Aorta (tissue), 5 donors: ENCODE measurements at regions not wholly inside any gene's neighbourhood (a gene's known extent, or its start where the extent isn't known, plus 50 kb on each side); places are given as distances from the start of the nearest gene placed in this dataset.
"Not testable (repeated sequence)": the region's sequence is repeated elsewhere in the genome, so short reads cannot be mapped to it uniquely, and the experiment has no call there.

Experiments
- ATAC-seq: fragments of 200-7000 bp; cut with Tn5 transposase; one replicate; pipeline ENCODE4 v1.9.1; 2022; ENCODE audit warnings: moderate library complexity; ENCODE audit not compliant: low FRiP score
- DNase-seq, 2 donors: peaks; one replicate each; pipeline ENCODE4 v3.0.0-alpha.2; 2020
- H3K27ac ChIP-seq, 2 donors: one replicate each; pipeline ENCODE4 v1.5.1; 2013; ENCODE audit warnings: low read length in 2 of 2, mild to moderate bottlenecking in 2 of 2, moderate library complexity in 2 of 2, control low read depth in 1 of 2, inconsistent platforms in 1 of 2, low read depth in 1 of 2
- H3K27me3 ChIP-seq, 2 donors: one replicate each; pipeline ENCODE4 v1.6.1; 2013; ENCODE audit warnings: control low read depth in 1 of 2, low read length in 1 of 2, mild to moderate bottlenecking in 1 of 2, moderate library complexity in 1 of 2; ENCODE audit not compliant: insufficient read depth in 2 of 2, control insufficient read depth in 1 of 2
- H3K36me3 ChIP-seq, 2 donors: one replicate each; pipeline ENCODE4 v1.6.1; 2013; ENCODE audit warnings: control low read depth in 1 of 2, low read length in 1 of 2, mild to moderate bottlenecking in 1 of 2; ENCODE audit not compliant: insufficient read depth in 2 of 2, control insufficient read depth in 1 of 2
- H3K4me1 ChIP-seq, 2 donors: one replicate each; pipeline ENCODE4 v1.6.1; 2013; ENCODE audit warnings: low read length in 2 of 2, control low read depth in 1 of 2, mild to moderate bottlenecking in 1 of 2, moderate library complexity in 1 of 2; ENCODE audit not compliant: insufficient read depth in 2 of 2, control insufficient read depth in 1 of 2
- H3K4me3 ChIP-seq, 2 donors: one replicate each; pipeline ENCODE4 v1.5.1; 2013; ENCODE audit warnings: low read length in 2 of 2, control low read depth in 1 of 2, mild to moderate bottlenecking in 1 of 2
- H3K9me3 ChIP-seq: one replicate; pipeline ENCODE4 v1.6.1; 2013; ENCODE audit warnings: mild to moderate bottlenecking, low read length; ENCODE audit not compliant: control insufficient read depth
- WGBS, 2 donors: extraction: QIAGEN DNeasy Blood & Tissue Kit; methylation state at CpG; one replicate each; pipeline ENCODE4 v1.1.7; 2013; 5-methylcytosine and 5-hydroxymethylcytosine counted together
- intact Hi-C, 2 donors: fragments of 100-400 bp; cut with DNase I; formaldehyde crosslinking; loops; one replicate each; pipeline versions ENCODE4 v1.14.2 to v1.15.0; 2022
- donor health status: healthy with polysubstance abuse.
- donor health status: Bipolar disorder and iron deficiency.
- donor health status: DM: no; HTN: no; CAD: no.
- donor health status: DM: no; HTN: no; CAD: no.
- donor health status: DM: yes; HTN: yes; CAD: no.

- DNase-seq, ATAC-seq, H3K27ac ChIP-seq, H3K36me3 ChIP-seq, H3K4me3 ChIP-seq, intact Hi-C loops, H3K27me3 ChIP-seq, H3K9me3 ChIP-seq, H3K4me1 ChIP-seq: not testable (repeated sequence)
- WGBS, 2 donors, result no CpG with 5 or more reads among the region's 8 CpGs
Measured at GRCh38 chr16:22596445-22597045, 85.9 kb downstream of the NPIPB5 start.

- H3K36me3 ChIP-seq, intact Hi-C loops, H3K9me3 ChIP-seq, H3K27ac ChIP-seq, ATAC-seq, H3K4me1 ChIP-seq, H3K4me3 ChIP-seq, DNase-seq, H3K27me3 ChIP-seq: not testable (repeated sequence)
- 90 to 92% methylated on average over 5 of the region's 11 CpGs for WGBS, 2 donors
Measured at GRCh38 chr16:22603744-22604143, 93.1 kb downstream of the NPIPB5 start.

DNA sequence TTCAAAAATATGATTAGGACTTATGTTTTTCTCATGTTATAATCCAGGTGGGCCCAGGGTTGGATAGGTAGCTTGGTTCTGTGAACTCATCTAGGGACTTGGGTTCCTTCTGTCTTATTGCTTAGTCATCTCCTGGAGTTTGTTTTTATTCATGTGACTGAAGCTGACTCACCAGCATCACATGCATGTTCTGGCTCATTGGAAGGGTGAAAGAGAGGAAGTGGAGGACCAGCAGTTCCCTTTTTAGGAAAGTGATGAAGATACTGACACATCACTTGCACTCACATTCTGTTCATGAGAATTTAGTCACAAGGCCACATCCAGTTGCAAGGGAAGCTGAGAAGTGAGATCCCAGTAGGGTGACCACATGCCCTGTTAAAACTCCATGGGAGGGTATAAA lies 95.9 kb downstream of the NPIPB5 start:
- H3K36me3 ChIP-seq, H3K4me3 ChIP-seq, H3K4me1 ChIP-seq, H3K9me3 ChIP-seq, DNase-seq, intact Hi-C loops, H3K27me3 ChIP-seq, H3K27ac ChIP-seq: not testable (repeated sequence)
- peak; percentile 75 for ATAC-seq

DNA sequence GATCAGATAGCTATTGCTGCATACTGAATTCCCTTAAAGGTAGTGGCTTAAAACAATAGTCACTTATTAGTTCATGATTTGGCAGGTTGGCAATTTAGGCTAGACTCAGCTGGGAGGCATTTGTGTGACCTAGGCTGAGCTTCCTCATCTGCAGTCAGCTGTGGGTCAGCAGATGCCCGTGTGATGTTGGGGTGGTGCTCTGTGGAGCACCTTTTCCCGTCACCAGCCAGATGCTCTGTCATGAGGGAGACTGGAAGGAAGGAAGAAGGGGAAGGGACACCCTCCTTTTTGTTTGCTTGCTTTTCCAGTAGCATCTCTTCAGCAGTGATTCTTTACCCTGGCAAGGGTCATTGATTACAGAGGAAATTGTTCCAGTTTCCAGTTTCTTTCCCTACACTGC lies 99.1 kb downstream of the NPIPB5 start:
- intact Hi-C loops, ATAC-seq: not testable (repeated sequence)

GRCh38 chr16:22611128-22611527 lies 100.4 kb downstream of the NPIPB5 start:
- WGBS, 2 donors, result 81 to 89% methylated on average over 4 of the region's 4 CpGs

More for the DNA sequence above, 99.1 kb downstream of the NPIPB5 start:
- H3K36me3 ChIP-seq, H3K4me1 ChIP-seq, H3K9me3 ChIP-seq, H3K4me3 ChIP-seq, H3K27ac ChIP-seq, H3K27me3 ChIP-seq, DNase-seq: not testable (repeated sequence)
- WGBS, 2 donors, result 55% methylated on average over 1 of the region's 2 CpGs; no CpG with 5 or more reads in 1 of the 2 donors

DNA sequence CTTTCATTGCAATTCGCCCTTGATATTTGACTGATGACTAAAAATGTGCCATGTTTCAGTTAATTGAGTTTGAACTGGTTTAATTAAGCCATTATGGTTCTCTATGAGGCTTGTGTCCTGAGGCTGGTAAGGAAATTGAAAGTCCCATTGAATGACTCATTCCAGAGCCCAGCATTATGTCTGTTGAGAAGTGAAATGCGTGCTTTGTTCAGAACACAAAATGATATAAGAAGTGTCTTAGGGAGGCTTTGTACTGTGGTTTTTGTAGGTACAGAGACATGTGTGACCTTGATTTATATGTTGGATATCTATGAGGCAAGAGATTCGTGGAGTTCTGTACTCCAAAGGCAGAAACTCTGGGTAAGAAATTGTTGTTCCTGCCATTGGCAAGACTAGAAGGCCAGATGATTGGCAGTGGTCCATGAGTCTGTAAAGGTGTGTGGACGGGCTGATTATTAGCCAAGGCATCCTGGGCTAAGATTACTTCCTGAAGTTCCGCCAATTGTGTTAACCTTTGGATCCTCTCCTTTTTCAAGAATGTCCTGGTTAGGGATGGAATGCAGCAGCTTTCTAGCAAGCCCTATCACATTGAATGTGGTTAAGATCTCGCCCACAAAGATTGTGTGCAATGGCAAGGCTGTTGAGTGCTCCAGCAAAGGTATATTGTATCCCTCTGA lies 103.7 kb downstream of the NPIPB5 start:
- Histone ChIP-seq H3K27ac (no peak overlapping the region), H3K27me3 (peaks cover 0 to 3% of the 10 kb centered on the region in 2 donors), H3K9me3 (peaks cover 7% of the 10 kb centered on the region), H3K36me3 (no peaks in the 10 kb centered on the region), H3K4me1 (no peaks in the 10 kb centered on the region), H3K4me3 (no peak overlapping the region)
- DNase-seq (no peak), ATAC-seq (no peak)
- intact Hi-C loops, result no loop called here
- WGBS, 2 donors, result 78% methylated on average over 6 of the region's 6 CpGs

More at GRCh38 chr16:22611128-22611527, 100.4 kb downstream of the NPIPB5 start:
- H3K36me3 ChIP-seq, ATAC-seq, H3K9me3 ChIP-seq, H3K4me1 ChIP-seq, H3K27ac ChIP-seq, H3K4me3 ChIP-seq, H3K27me3 ChIP-seq, DNase-seq, intact Hi-C loops: not testable (repeated sequence)

DNA sequence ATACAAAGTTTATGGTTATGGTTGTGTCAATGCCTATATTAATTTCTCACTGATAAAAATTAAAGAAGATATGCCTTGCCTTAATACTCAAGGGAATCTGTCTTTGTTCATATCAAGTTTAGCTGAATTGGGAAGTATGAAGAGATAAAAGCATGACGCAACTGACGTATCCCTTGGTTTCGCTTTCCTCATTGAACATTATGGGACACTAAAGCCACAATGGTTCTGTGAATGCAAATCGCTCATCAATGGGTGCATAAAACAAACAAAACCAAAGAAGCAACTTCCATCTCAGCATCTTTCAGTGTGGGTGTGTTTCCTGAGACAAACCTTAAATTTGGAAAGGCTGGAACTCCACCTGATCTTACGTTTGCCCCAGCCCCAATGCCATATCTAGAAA lies 108.2 kb downstream of the NPIPB5 start:
- peaks cover 5% of the 10 kb centered on the region for H3K9me3 ChIP-seq
- H3K27ac ChIP-seq, result no peak overlapping the region
- no peak for ATAC-seq
- DNase-seq, result no peak
- H3K36me3 ChIP-seq, result no peaks in the 10 kb centered on the region
- intact Hi-C loops, result no loop called here
- H3K4me3 ChIP-seq, result no peak overlapping the region
- H3K4me1 ChIP-seq, result no peaks in the 10 kb centered on the region
- H3K27me3 ChIP-seq, result peaks cover 0 to 3% of the 10 kb centered on the region in 2 donors
- WGBS, 2 donors, result 77 to 81% methylated on average over 5 of the region's 5 CpGs

- H3K4me3 ChIP-seq, result no peak overlapping the region
Measured at GRCh38 chr16:22621586-22622155, 111.0 kb downstream of the NPIPB5 start.

GRCh38 chr16:22622703-22623102 lies 112.0 kb downstream of the NPIPB5 start:
- no peak for ATAC-seq
- Histone ChIP-seq H3K27me3 (no peaks in the 10 kb centered on the region), H3K27ac (no peak overlapping the region), H3K9me3 (peaks cover 4% of the 10 kb centered on the region), H3K36me3 (no peaks in the 10 kb centered on the region), H3K4me1 (no peaks in the 10 kb centered on the region), H3K4me3 (no peak overlapping the region)
- 77 to 78% methylated on average over 5 of the region's 5 CpGs for WGBS, 2 donors
- no peak for DNase-seq
- intact Hi-C loops, result no loop called here

More at GRCh38 chr16:22621586-22622155, 111.0 kb downstream of the NPIPB5 start:
- intact Hi-C loops, result no loop called here
- Histone ChIP-seq H3K36me3 (no peaks in the 10 kb centered on the region), H3K27ac (no peak overlapping the region), H3K9me3 (peaks cover 4% of the 10 kb centered on the region), H3K4me1 (no peaks in the 10 kb centered on the region), H3K27me3 (no peaks in the 10 kb centered on the region)
- DNase-seq, result no peak
- no peak for ATAC-seq
- 41 to 47% methylated on average over 7 of the region's 7 CpGs for WGBS, 2 donors
